ENCODE measurements at regions not wholly inside any gene's neighbourhood (a gene's known extent, or its start where the extent isn't known, plus 50 kb on each side); places are given as distances from the start of the nearest gene placed in this dataset.

- DNase-seq (ENCODE audit: extremely low spot score), result no peak
- intact Hi-C loops (cut with DNase I), result no loop called here
- Histone ChIP-seq H3K27ac (replicated peaks in 1 of 4) (no peak overlapping the region), H3K36me3 (no peaks in the 10 kb centered on the region), H3K4me1 (no peaks in the 10 kb centered on the region), H3K4me3 (no peak overlapping the region), H3K27me3 (no peaks in the 10 kb centered on the region), H3K9me3 (no peaks in the 10 kb centered on the region)
- 51% methylated on average over 2 of the region's 2 CpGs for WGBS
- no peak for TF ChIP-seq CTCF (IDR thresholded peaks at IDR 0.05)
Measured at GRCh38 chr5:103489307-103489706, 73.3 kb downstream of the NUDT12 start.

DNA sequence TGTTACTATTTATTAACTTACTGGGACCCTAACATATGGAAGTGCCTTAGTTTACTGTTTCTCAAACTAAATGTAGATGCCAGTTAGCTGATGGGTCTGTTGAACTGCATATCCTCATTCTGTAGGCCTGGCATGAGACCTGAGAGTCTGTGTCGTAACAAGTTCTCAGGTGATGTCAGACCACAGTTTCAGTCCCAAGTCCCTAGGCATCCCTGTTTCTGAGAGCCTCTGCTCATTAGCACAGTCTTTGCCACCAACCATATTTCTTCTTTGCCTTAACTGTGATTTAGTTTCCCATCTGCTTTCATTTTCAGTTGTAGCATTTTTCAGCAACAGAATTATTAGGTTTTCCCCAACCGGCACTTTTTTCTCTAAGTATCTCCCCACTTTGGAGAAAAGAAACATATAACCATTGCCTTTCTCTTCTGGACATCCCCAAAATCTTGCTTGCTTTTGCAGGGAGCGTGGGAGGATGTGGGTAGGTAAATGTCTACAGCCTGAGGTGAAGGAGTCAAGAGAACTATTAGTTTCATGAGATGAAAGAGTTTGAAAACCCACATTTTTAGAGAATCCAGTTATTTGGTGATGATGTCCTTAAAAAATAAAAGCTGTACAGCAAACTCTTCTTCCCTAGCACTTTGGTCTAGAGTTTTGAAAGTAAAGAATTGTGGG, 74.6 kb downstream of the NUDT12 start:
- TF ChIP-seq CTCF (IDR thresholded peaks at IDR 0.05), result no peak
- TF ChIP-seq EP300 (IDR thresholded peaks at IDR 0.05), result no peak
- no peak for TF ChIP-seq POLR2A (IDR thresholded peaks at IDR 0.05; ENCODE audit: low read depth)
- TF ChIP-seq POLR2AphosphoS5 (IDR thresholded peaks at IDR 0.05), result no peak
- H3K36me3 ChIP-seq, result no peaks in the 10 kb centered on the region
- no peaks in the 10 kb centered on the region for H3K9me3 ChIP-seq
- no peak overlapping the region for H3K27ac ChIP-seq (replicated peaks in 1 of 4)
- H3K4me3 ChIP-seq, result no peak overlapping the region
- H3K27me3 ChIP-seq, result no peaks in the 10 kb centered on the region
- no peak for DNase-seq (ENCODE audit: extremely low spot score)
- no peaks in the 10 kb centered on the region for H3K4me1 ChIP-seq
- 88% methylated on average over 3 of the region's 3 CpGs for WGBS
- intact Hi-C loops (cut with DNase I), result no loop called here

GRCh38 chr5:103487218-103487617, 75.4 kb downstream of the NUDT12 start:
- H3K36me3 ChIP-seq, result no peaks in the 10 kb centered on the region
- no peak for TF ChIP-seq CTCF (IDR thresholded peaks at IDR 0.05)
- TF ChIP-seq POLR2AphosphoS5 (IDR thresholded peaks at IDR 0.05), result no peak
- no peak for TF ChIP-seq POLR2A (IDR thresholded peaks at IDR 0.05; ENCODE audit: low read depth)
- TF ChIP-seq EP300 (IDR thresholded peaks at IDR 0.05), result no peak
- intact Hi-C loops (cut with DNase I), result no loop called here
- H3K9me3 ChIP-seq, result no peaks in the 10 kb centered on the region
- no peak overlapping the region for H3K4me3 ChIP-seq
- no peak for DNase-seq (ENCODE audit: extremely low spot score)
- no peaks in the 10 kb centered on the region for H3K4me1 ChIP-seq
- no peak overlapping the region for H3K27ac ChIP-seq (replicated peaks in 1 of 4)
- H3K27me3 ChIP-seq, result no peaks in the 10 kb centered on the region
- WGBS, result 60% methylated on average over 6 of the region's 6 CpGs

- H3K27ac ChIP-seq (replicated peaks in 1 of 4), result no peak overlapping the region
- H3K9me3 ChIP-seq, result no peaks in the 10 kb centered on the region
- intact Hi-C loops (cut with DNase I), result no loop called here
- no peak for DNase-seq (ENCODE audit: extremely low spot score)
- H3K4me3 ChIP-seq, result no peak overlapping the region
- H3K4me1 ChIP-seq, result no peaks in the 10 kb centered on the region
- TF ChIP-seq CTCF (IDR thresholded peaks at IDR 0.05) (no peak), POLR2AphosphoS5 (IDR thresholded peaks at IDR 0.05) (no peak), EP300 (IDR thresholded peaks at IDR 0.05) (no peak)
- no peaks in the 10 kb centered on the region for H3K36me3 ChIP-seq
- 83% methylated on average over 5 of the region's 5 CpGs for WGBS
- H3K27me3 ChIP-seq, result no peaks in the 10 kb centered on the region
Measured at GRCh38 chr5:103486739-103487138, 75.8 kb downstream of the NUDT12 start.

DNA sequence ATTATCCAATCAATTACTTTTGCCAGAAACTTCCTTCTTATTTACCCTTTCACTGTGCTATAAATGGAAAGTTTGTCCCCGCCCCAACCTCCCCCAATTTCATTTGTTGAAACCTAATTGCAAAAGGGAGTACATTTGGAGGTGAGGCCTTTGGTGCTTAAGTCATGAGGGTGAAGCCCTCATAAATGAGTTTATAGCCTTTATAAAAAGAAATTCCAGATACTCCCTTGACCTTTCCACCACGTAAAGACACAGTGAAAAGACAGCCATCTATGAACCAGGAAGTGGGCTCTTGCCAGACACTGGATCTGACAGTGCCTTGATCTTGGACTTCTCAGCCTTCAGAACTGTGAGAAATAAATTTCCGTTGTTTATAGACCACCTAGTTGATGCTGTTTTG, 82.3 kb downstream of the NUDT12 start:
- H3K36me3 ChIP-seq, result no peaks in the 10 kb centered on the region
- TF ChIP-seq POLR2A (IDR thresholded peaks at IDR 0.05; ENCODE audit: low read depth) (no peak), POLR2AphosphoS5 (IDR thresholded peaks at IDR 0.05) (no peak), CTCF (IDR thresholded peaks at IDR 0.05) (no peak), EP300 (IDR thresholded peaks at IDR 0.05) (no peak)
- no peaks in the 10 kb centered on the region for H3K27me3 ChIP-seq
- no peak overlapping the region for H3K27ac ChIP-seq (replicated peaks in 1 of 4)
- intact Hi-C loops (cut with DNase I), result no loop called here
- no peaks in the 10 kb centered on the region for H3K4me1 ChIP-seq
- H3K9me3 ChIP-seq, result no peaks in the 10 kb centered on the region
- 65% methylated on average over 3 of the region's 3 CpGs for WGBS
- H3K4me3 ChIP-seq, result no peak overlapping the region
- DNase-seq (ENCODE audit: extremely low spot score), result no peak

All from esophagus muscularis mucosa (tissue), 4 donors.